SU-DHL-6 (cell line): ENCODE measurements at regions not wholly inside any gene's neighbourhood (a gene's known extent, or its start where the extent isn't known, plus 50 kb on each side); places are given as distances from the start of the nearest gene placed in this dataset.

ENCODE experiments used
- H2AFZ ChIP-seq: fragments of 200-600 bp; sonication (generic); 2 replicates; pipeline ENCODE4 v1.6.1; 2014; ENCODE audit warnings: low read depth, mild to moderate bottlenecking, moderate library complexity, mixed read lengths, antibody characterized with exemption, low read length; ENCODE audit not compliant: severe bottlenecking
- H3F3A ChIP-seq: fragments of 200-600 bp; shearing (Covaris generic); 2 replicates; pipeline ENCODE4 v1.6.0; 2016; ENCODE audit warnings: antibody characterized with exemption, mild to moderate bottlenecking; ENCODE audit not compliant: insufficient read depth
- H3K27ac ChIP-seq: fragments of 200-600 bp; sonication (generic); 2 replicates; pipeline ENCODE4 v1.5.1; 2016; ENCODE audit warnings: low read depth, mild to moderate bottlenecking, low read length, moderate library complexity, mixed read lengths
- H3K27me3 ChIP-seq: fragments of 200-600 bp; sonication (generic), shearing (Covaris generic); 2 replicates; pipeline ENCODE4 v1.6.0; 2014; ENCODE audit warnings: mild to moderate bottlenecking, low read length
- H3K36me3 ChIP-seq: fragments of 200-600 bp; sonication (generic); 2 replicates; pipeline ENCODE4 v1.6.1; 2014; ENCODE audit warnings: mild to moderate bottlenecking, low read length, mixed read lengths
- H3K4me2 ChIP-seq: fragments of 300-600, 200-600 bp; shearing (Covaris generic), sonication (generic); 2 replicates; pipeline ENCODE4 v1.6.0; 2014; ENCODE audit warnings: low read length, low read depth, mild to moderate bottlenecking; ENCODE audit not compliant: poor library complexity, severe bottlenecking
- H3K4me3 ChIP-seq: fragments of 200-600 bp; sonication (generic); 2 replicates; pipeline ENCODE4 v1.5.1; 2014; ENCODE audit warnings: antibody characterized with exemption, low read length, mild to moderate bottlenecking, mixed read lengths; ENCODE audit not compliant: insufficient read depth, poor library complexity, severe bottlenecking
- H3K79me2 ChIP-seq: fragments of 200-600 bp; sonication (generic); 2 replicates; pipeline ENCODE4 v1.6.1; 2014; ENCODE audit warnings: mild to moderate bottlenecking, low read length, moderate library complexity; ENCODE audit not compliant: insufficient read depth
- H3K9ac ChIP-seq: fragments of 200-600 bp; sonication (generic); 2 replicates; pipeline ENCODE4 v1.7.0; 2014; ENCODE audit warnings: mild to moderate bottlenecking, low read length
- H3K9me2 ChIP-seq: fragments of 200-600 bp; sonication (generic); replicated peaks from 2 replicates; pipeline ENCODE4 v1.6.1; 2014; ENCODE audit warnings: low read length; ENCODE audit not compliant: insufficient read depth
- H3K9me3 ChIP-seq: fragments of 200-600 bp; sonication (generic); 2 replicates; pipeline ENCODE4 v1.6.1; 2014; ENCODE audit warnings: low read length, mixed read lengths; ENCODE audit not compliant: insufficient read depth
- H4K20me1 ChIP-seq: fragments of 200-600 bp; sonication (generic); 2 replicates; pipeline ENCODE4 v1.6.1; 2014; ENCODE audit warnings: low read depth, mild to moderate bottlenecking, antibody characterized with exemption, low read length, moderate library complexity, mixed read lengths
- CTCF ChIP-seq: fragments of 200-600 bp; sonication (generic); IDR thresholded peaks from one replicate; pipeline ENCODE4 v1.5.1; 2017; ENCODE audit warnings: antibody characterized with exemption, mild to moderate bottlenecking, low read length, moderate library complexity; ENCODE audit not compliant: insufficient read depth, poor library complexity, severe bottlenecking
- EZH2phosphoT487 ChIP-seq: fragments of 200-600 bp; sonication (generic), shearing (Covaris generic); conservative IDR thresholded peaks from 2 replicates; pipeline ENCODE4 v1.6.1; 2018; ENCODE audit warnings: mild to moderate bottlenecking, antibody characterized with exemption, low read length, moderate library complexity, mixed read lengths

GRCh38 chr4:160082432-160083207 lies 979.7 kb downstream of the RAPGEF2 start:
- no peak overlapping the region for H3K9ac ChIP-seq
- no peaks in the 10 kb centered on the region for H4K20me1 ChIP-seq
- no peak overlapping the region for H2AFZ ChIP-seq
- no peaks in the 10 kb centered on the region for H3F3A ChIP-seq
- no peaks in the 10 kb centered on the region for H3K27me3 ChIP-seq
- H3K27ac ChIP-seq, result no peak overlapping the region
- no peaks in the 10 kb centered on the region for H3K9me3 ChIP-seq
- H3K4me2 ChIP-seq, result no peak overlapping the region
- no peaks in the 10 kb centered on the region for H3K36me3 ChIP-seq
- H3K4me3 ChIP-seq, result no peak overlapping the region
- no peak for TF ChIP-seq CTCF
- TF ChIP-seq EZH2phosphoT487, result no peak
- no peaks in the 10 kb centered on the region for H3K9me2 ChIP-seq
- no peaks in the 10 kb centered on the region for H3K79me2 ChIP-seq

- Histone ChIP-seq H4K20me1 (no peaks in the 10 kb centered on the region), H3K4me2 (no peak overlapping the region), H3F3A (no peaks in the 10 kb centered on the region), H2AFZ (no peak overlapping the region), H3K9ac (no peak overlapping the region), H3K9me3 (no peaks in the 10 kb centered on the region), H3K4me3 (no peak overlapping the region), H3K79me2 (no peaks in the 10 kb centered on the region), H3K9me2 (no peaks in the 10 kb centered on the region; the same call in 1 of the 2 replicates), H3K27ac (no peak overlapping the region), H3K27me3 (no peaks in the 10 kb centered on the region), H3K36me3 (no peaks in the 10 kb centered on the region)
- TF ChIP-seq CTCF, result no peak
- no peak for TF ChIP-seq EZH2phosphoT487
These were observed 988.8 kb downstream of the RAPGEF2 start for GRCh38 chr4:160091631-160092030.

- H3K27me3 ChIP-seq, result no peaks in the 10 kb centered on the region
- H4K20me1 ChIP-seq, result no peaks in the 10 kb centered on the region
- no peak for TF ChIP-seq EZH2phosphoT487
- no peak for TF ChIP-seq CTCF
- H3K9me2 ChIP-seq, result no peaks in the 10 kb centered on the region
- no peaks in the 10 kb centered on the region for H3K36me3 ChIP-seq
- no peak overlapping the region for H3K4me2 ChIP-seq
- H3K79me2 ChIP-seq, result no peaks in the 10 kb centered on the region
- no peaks in the 10 kb centered on the region for H3K9me3 ChIP-seq
- no peak overlapping the region for H3K9ac ChIP-seq
- H3K27ac ChIP-seq, result no peak overlapping the region
- H3K4me3 ChIP-seq, result no peak overlapping the region
- no peaks in the 10 kb centered on the region for H3F3A ChIP-seq
- H2AFZ ChIP-seq, result no peak overlapping the region
These were observed 997.4 kb downstream of the RAPGEF2 start for GRCh38 chr4:160100316-160100715.
